SK-N-MC (cell line): ENCODE measurements at regions not wholly inside any gene's neighbourhood (a gene's known extent, or its start where the extent isn't known, plus 50 kb on each side); places are given as distances from the start of the nearest gene placed in this dataset.
"Not testable (repeated sequence)": the region's sequence is repeated elsewhere in the genome, so short reads cannot be mapped to it uniquely, and the experiment has no call there.

Experiments
- EZH2 ChIP-seq: fragments of 200-600 bp; sonication (generic); IDR thresholded peaks from one replicate; pipeline ENCODE4 v1.6.1; 2017; ENCODE audit warnings: antibody characterized with exemption
- FOXP2 ChIP-seq: optimal IDR thresholded peaks from 2 replicates; pipeline ENCODE3; 2011; ENCODE audit warnings: mild to moderate bottlenecking, moderate library complexity; ENCODE audit not compliant: insufficient read depth; ENCODE audit errors: extremely low read length, control extremely low read depth
- POLR2AphosphoS5 ChIP-seq: IDR thresholded peaks from 2 replicates; pipeline ENCODE4 v1.6.1; 2012; ENCODE audit warnings: mild to moderate bottlenecking, low read depth, low read length, borderline replicate concordance

DNA sequence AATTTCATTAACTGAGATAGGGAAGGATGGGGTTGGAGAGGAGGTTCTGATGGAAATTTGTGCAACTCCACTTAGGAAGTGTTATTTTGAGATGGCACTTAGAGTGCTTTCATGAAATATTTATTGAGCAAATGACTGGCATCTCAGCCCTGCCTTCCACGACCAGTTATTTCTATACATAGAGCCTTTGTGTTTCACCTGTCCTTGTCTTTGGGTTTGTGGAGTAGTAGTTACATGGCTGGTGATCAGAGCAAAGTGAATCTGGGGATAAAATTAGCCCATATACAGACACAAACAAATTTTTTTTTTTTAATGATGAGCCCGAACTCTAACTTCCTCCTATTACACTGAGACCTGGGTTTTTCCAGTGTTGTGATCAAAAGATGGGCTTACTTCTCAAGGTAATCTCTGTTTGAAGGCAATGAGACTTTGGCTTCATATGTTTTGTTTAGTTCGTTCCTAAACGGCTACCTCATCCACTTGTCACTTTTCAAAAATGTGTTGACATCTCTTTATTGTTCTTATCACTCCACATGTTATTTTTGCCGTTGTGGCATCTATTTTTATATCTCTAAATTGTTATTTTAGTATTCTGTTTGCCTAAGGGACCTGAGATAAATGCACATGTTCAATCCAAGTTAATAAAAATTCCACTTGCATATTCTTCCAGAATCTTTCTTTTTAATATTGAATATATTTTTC, 120.2 kb upstream of the FOLH1 start:
- not testable (repeated sequence) for TF ChIP-seq POLR2AphosphoS5, EZH2, FOXP2
